Neural progenitor cell (in vitro differentiated cells): ENCODE measurements at regions not wholly inside any gene's neighbourhood (a gene's known extent, or its start where the extent isn't known, plus 50 kb on each side); places are given as distances from the start of the nearest gene placed in this dataset.
"Not testable (repeated sequence)": the region's sequence is repeated elsewhere in the genome, so short reads cannot be mapped to it uniquely, and the experiment has no call there.

Experiments
- DNase-seq: peaks from one replicate; pipeline ENCODE4 v3.0.0-alpha.2; 2016; ENCODE audit warnings: low spot score
- H2AFZ ChIP-seq: fragments of 200-600 bp; sonication (generic); replicated peaks from 2 replicates; pipeline ENCODE4 v1.6.1; 2016; ENCODE audit warnings: antibody characterized with exemption
- H3F3A ChIP-seq: fragments of 200-600 bp; sonication (generic); 2 replicates; pipeline ENCODE4 v1.6.1; 2016; ENCODE audit warnings: antibody characterized with exemption, low read depth
- H3K27ac ChIP-seq: fragments of 200-600 bp; sonication (generic); 2 replicates; pipeline ENCODE4 v1.5.1; 2016; ENCODE audit warnings: mild to moderate bottlenecking
- H3K27me3 ChIP-seq: fragments of 200-600 bp; sonication (generic); 2 replicates; pipeline ENCODE4 v1.6.1; 2016; ENCODE audit warnings: mild to moderate bottlenecking, moderate library complexity
- H3K36me3 ChIP-seq: fragments of 200-600 bp; sonication (generic); 2 replicates; pipeline ENCODE4 v1.5.1; 2016
- H3K4me1 ChIP-seq: fragments of 200-600 bp; sonication (generic); 2 replicates; pipeline ENCODE4 v1.6.1; 2016; ENCODE audit warnings: mixed run types
- H3K4me2 ChIP-seq: fragments of 200-600 bp; sonication (generic); 2 replicates; pipeline ENCODE4 v1.6.1; 2016
- H3K4me3 ChIP-seq: fragments of 200-600 bp; sonication (generic); 2 replicates; pipeline ENCODE4 v1.5.1; 2016
- H3K79me2 ChIP-seq: fragments of 200-600 bp; sonication (generic); 2 replicates; pipeline ENCODE4 v1.6.1; 2016; ENCODE audit warnings: low read depth
- H3K9ac ChIP-seq: fragments of 200-600 bp; sonication (generic); 2 replicates; pipeline ENCODE4 v1.6.1; 2016
- H3K9me3 ChIP-seq: fragments of 200-600 bp; sonication (generic); 2 replicates; pipeline ENCODE4 v1.5.1; 2016; ENCODE audit warnings: low read depth
- H4K20me1 ChIP-seq: fragments of 200-600 bp; sonication (generic); 2 replicates; pipeline ENCODE4 v1.6.1; 2016; ENCODE audit warnings: low read depth
- H3K27ac Mint-ChIP-seq: 3 replicates; pipeline ENCODE4 v1.8.0; 2021; ENCODE audit warnings: mixed read lengths
- H3K27me3 Mint-ChIP-seq: 2 replicates; pipeline ENCODE4 v1.8.0; 2022; ENCODE audit warnings: low read depth, mild to moderate bottlenecking, inconsistent platforms, moderate library complexity, mixed read lengths; ENCODE audit not compliant: insufficient read depth
- H3K36me3 Mint-ChIP-seq: 3 replicates; pipeline ENCODE4 v1.8.0; 2021; ENCODE audit warnings: mixed read lengths
- H3K4me1 Mint-ChIP-seq: 3 replicates; pipeline ENCODE4 v1.8.0; 2021; ENCODE audit warnings: mixed read lengths
- H3K4me3 Mint-ChIP-seq: 3 replicates; pipeline ENCODE4 v1.8.0; 2021; ENCODE audit warnings: mild to moderate bottlenecking, moderate library complexity, mixed read lengths
- H3K9me3 Mint-ChIP-seq: 3 replicates; pipeline ENCODE4 v1.8.0; 2020; ENCODE audit warnings: mixed read lengths
- CTCF ChIP-seq: fragments of 200-600 bp; sonication (generic); IDR thresholded peaks from 2 replicates; pipeline ENCODE4 v1.5.1; 2017; ENCODE audit warnings: antibody characterized with exemption, mild to moderate bottlenecking
- EZH2 ChIP-seq: fragments of 200-600 bp; sonication (generic); IDR thresholded peaks from 2 replicates; pipeline ENCODE4 v1.6.1; 2017; ENCODE audit warnings: antibody characterized with exemption, mild to moderate bottlenecking, moderate library complexity
- EZH2phosphoT487 ChIP-seq: fragments of 200-600 bp; sonication (generic); IDR thresholded peaks from 2 replicates; pipeline ENCODE4 v1.6.1; 2017; ENCODE audit warnings: antibody characterized with exemption

- Histone ChIP-seq H3K27ac (peak overlapping the region; percentile 47), H3K4me1 (peaks cover 45% of the 10 kb centered on the region), H2AFZ (no peak overlapping the region), H3K9ac (peak overlapping the region; percentile 57), H4K20me1 (peaks cover 6% of the 10 kb centered on the region), H3K36me3 (no peaks in the 10 kb centered on the region), H3K4me3 (peak overlapping the region; percentile 68), H3K79me2 (peaks cover 32% of the 10 kb centered on the region), H3F3A (peaks cover 83% of the 10 kb centered on the region), H3K4me2 (peak overlapping the region; percentile 84), H3K27me3 (no peaks in the 10 kb centered on the region), H3K9me3 (no peaks in the 10 kb centered on the region)
- TF ChIP-seq EZH2phosphoT487 (no peak), CTCF (no peak)
- H3K27ac Mint-ChIP-seq, result peak overlapping the region; percentile 86
- no peaks in the 10 kb centered on the region for H3K9me3 Mint-ChIP-seq
- H3K4me3 Mint-ChIP-seq, result peak overlapping the region; percentile 96
- peak; percentile 90 for DNase-seq
- H3K4me1 Mint-ChIP-seq, result peaks cover 46% of the 10 kb centered on the region
- H3K27me3 Mint-ChIP-seq, result peaks cover 2% of the 10 kb centered on the region
- no peaks in the 10 kb centered on the region for H3K36me3 Mint-ChIP-seq
Observed at GRCh38 chr6:27809939-27810767, 102.0 kb downstream of the OR2B2 start.

GRCh38 chr6:27809067-27809938 lies 102.9 kb downstream of the OR2B2 start:
- Histone ChIP-seq H3K79me2 (peaks cover 32% of the 10 kb centered on the region), H3K4me1 (peaks cover 45% of the 10 kb centered on the region), H3K36me3 (no peaks in the 10 kb centered on the region), H3K4me3 (peak overlapping the region; percentile 68), H2AFZ (no peak overlapping the region), H4K20me1 (peaks cover 6% of the 10 kb centered on the region), H3K9me3 (no peaks in the 10 kb centered on the region), H3K4me2 (peak overlapping the region; percentile 84), H3F3A (peaks cover 79% of the 10 kb centered on the region), H3K27me3 (no peaks in the 10 kb centered on the region), H3K27ac (peak overlapping the region; percentile 73), H3K9ac (peak overlapping the region; percentile 36)
- Mint-ChIP-seq H3K4me3 (peak overlapping the region; percentile 97), H3K9me3 (no peaks in the 10 kb centered on the region), H3K27ac (peak overlapping the region; percentile 86), H3K27me3 (peaks cover 2% of the 10 kb centered on the region), H3K36me3 (no peaks in the 10 kb centered on the region), H3K4me1 (peaks cover 41% of the 10 kb centered on the region)
- TF ChIP-seq EZH2phosphoT487, result no peak
- no peak for TF ChIP-seq EZH2
- no peak for TF ChIP-seq CTCF
- no peak for DNase-seq

- Histone ChIP-seq H3K79me2 (peaks cover 32% of the 10 kb centered on the region), H3K9ac (peak overlapping the region; percentile 36), H3F3A (peaks cover 72% of the 10 kb centered on the region), H3K4me2 (peak overlapping the region; percentile 96), H3K27ac (peak overlapping the region; percentile 73), H3K4me3 (peak overlapping the region; percentile 68), H3K4me1 (peaks cover 39% of the 10 kb centered on the region)
- not testable (repeated sequence) for H3K27me3 Mint-ChIP-seq, H3K27me3 ChIP-seq, H3K9me3 Mint-ChIP-seq, H3K9me3 ChIP-seq, H3K36me3 Mint-ChIP-seq, H2AFZ ChIP-seq, H3K36me3 ChIP-seq, H4K20me1 ChIP-seq
- DNase-seq, result peak; percentile 35
- H3K27ac Mint-ChIP-seq, result peak overlapping the region; percentile 96
- peaks cover 34% of the 10 kb centered on the region for H3K4me1 Mint-ChIP-seq
- H3K4me3 Mint-ChIP-seq, result peak overlapping the region; percentile 97
Observed at GRCh38 chr6:27808242-27809066, 103.7 kb downstream of the OR2B2 start.
